Stimulated activated CD8-positive, alpha-beta memory T cell treated with anti-CD3 and anti-CD28 coated beads, Interleukin-12 subunit alpha, Interleukin-12 subunit beta, amount 100 ng/mL, for 1 hour (primary cell): ENCODE measurements at regions not wholly inside any gene's neighbourhood (a gene's known extent, or its start where the extent isn't known, plus 50 kb on each side); places are given as distances from the start of the nearest gene placed in this dataset.

ENCODE experiments used
- DNase-seq: peaks from one replicate; pipeline ENCODE4 v3.0.0-alpha.2; 2020; ENCODE audit warnings: low read depth

DNA sequence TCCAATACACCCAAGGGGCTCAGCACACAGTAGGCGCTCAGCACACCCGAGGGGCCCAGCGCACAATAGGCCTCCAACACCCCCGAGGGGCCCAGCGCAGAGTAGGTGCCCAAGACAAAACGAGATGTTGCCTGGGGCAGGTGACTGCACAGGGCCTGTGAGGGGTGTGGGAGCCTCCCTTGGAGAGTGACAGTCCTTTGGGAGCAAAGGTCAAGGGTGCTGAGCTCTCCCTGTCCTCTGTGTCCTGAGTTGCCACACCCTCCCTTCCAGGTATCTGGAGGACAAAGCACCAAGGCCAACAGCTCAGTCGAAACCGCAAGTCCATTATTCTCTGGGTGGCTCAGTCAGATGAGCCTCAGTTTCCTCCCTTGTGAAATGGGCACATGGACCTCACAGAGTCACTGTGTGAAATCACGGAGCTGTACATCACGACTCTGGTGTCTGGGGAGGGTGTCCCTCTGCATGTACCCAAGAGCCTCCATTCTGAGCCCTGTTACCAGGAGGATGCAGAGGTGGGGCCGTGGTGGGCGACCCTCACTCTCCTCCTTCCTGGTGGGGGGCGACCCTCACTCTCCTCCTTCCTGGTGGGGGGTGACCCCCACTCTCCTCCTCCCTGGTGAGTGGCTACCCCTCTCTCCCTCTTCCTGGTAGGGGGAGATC, 81.3 kb downstream of the FOXL3 start:
- DNase-seq: no peak

- no peak for DNase-seq
Measured at GRCh38 chr7:371779-372545, 82.0 kb downstream of the FOXL3 start.

GRCh38 chr7:372546-372931, 82.6 kb downstream of the FOXL3 start:
- DNase-seq: no peak

DNA sequence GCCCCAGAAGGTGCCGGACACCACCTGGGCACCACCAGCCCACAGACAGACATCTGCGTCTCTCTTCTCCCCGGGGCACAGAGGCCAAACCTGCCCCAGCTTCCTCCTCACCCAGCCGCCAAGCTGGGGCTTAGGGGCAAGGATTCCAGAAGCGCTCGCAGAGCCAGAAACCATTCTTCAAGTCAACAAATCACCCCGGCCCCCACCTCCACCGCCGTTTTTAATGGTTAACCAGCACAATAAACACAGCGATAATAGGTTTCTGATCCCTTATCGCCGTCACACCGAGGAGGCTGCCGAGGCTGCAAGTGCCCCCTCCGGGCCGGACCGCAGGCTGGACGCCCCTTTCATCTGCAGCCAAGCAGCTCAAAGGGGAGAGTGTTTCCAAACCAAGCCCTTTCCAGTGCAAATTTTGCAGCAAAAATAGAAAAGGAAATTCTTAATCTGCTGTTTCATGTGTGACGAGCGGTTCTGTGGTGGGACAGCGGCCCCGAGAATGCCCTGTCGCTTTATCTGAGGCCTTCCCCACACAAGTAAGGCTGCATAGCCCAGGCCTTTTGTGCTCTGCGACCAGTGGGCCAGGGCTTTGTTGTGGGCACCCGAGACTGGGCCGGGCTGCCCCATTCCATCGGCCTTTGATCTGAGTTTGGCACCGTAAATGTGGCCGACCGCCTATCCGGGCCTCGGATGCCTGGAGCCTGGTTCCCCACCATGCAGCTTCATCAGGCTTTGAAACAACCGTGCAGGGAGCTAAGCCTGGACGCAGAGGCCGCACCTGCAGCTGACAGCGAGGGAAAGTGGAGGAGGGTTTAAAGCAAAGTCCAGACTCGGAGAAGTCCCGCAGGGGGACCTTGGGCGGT, 83.2 kb downstream of the FOXL3 start:
- DNase-seq: no peak

GRCh38 chr7:373818-374705, 84.1 kb downstream of the FOXL3 start:
- no peak for DNase-seq

GRCh38 chr7:374706-375311, 84.8 kb downstream of the FOXL3 start:
- no peak for DNase-seq

DNA sequence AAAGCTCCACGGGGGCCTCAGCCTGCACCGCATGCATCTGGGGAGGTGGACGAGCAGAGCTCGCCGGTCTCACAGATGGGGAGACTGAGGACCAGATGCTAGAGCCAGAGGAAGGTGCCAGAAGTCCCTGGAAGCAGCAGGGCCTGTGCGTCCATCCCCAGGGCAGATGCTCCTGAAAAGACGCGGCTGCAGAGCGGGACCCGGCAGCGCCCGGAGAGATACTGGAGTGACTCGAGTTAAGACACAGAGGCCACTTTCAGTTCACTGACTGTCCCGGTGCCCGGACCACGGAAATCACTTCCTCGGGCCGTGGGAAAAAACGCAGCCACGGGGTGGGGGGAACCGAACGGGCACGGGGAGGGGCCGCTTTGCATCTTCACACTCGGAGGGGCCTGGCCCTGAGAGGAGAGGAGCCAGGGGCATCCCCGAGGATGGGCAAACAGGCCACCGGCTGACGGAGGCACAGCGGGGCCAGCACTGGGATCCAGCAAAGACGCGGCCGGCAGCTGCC, 85.4 kb downstream of the FOXL3 start:
- DNase-seq: no peak

DNA sequence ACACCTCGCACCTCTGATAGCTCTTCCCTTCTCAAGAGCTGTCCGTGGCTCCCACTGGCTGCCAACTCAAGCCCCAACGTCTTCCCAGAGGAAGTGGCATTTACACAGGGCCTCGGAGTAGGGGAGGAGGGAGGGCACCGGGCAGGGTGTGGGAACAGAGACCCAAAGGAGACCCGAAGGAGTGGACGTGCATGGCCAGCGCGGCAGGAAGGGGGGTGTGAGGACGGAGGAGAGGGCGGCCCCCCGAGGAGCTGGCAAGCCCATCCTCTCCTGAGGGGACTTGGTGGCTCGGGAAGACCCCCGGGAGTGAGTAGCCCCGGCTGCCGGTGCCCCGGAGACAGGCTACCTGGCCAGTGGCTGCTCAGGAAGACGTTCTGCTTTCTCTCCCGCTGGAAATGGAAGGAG, 85.9 kb downstream of the FOXL3 start:
- no peak for DNase-seq

GRCh38 chr7:376306-377079, 86.5 kb downstream of the FOXL3 start:
- no peak for DNase-seq

GRCh38 chr7:377080-378040, 87.4 kb downstream of the FOXL3 start:
- no peak for DNase-seq

GRCh38 chr7:378041-378420, 88.1 kb downstream of the FOXL3 start:
- DNase-seq: no peak

- DNase-seq: no peak
Measured at GRCh38 chr7:378551-379455, 88.8 kb downstream of the FOXL3 start.

DNA sequence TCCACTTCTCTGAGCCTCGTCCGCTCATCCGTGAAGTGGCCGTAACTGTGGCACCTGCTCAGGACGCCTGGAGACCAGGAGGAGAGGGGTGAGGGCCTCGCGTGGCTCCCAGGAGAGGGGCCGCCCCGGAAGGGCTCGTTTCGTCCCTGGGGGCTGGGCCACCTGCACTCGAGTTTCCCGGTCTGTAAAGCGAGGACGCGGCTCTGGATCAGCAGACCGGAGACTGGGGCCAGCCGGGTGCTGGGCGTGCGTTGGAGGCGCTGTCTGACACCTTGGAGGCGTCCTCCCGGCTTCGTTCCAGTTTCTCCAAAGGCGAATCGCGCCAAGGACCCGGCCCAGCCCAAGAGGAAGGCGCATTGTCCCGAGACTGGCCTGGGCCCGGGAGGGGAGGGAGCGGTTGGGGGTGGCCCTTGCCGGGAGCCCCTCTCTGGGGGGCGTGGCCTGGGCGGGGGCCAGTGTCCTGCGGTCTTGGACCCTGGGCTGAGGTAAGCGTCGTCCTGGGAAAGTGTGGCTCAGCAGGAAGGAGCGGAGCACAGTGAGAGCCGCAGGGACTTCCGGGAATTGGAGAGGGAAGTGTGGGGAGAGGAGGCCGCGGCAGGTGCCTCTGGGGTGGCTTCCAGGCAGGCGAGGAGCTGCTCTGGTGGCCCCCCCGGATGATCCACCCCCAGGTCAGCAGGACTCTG, 89.6 kb downstream of the FOXL3 start:
- DNase-seq: no peak

DNA sequence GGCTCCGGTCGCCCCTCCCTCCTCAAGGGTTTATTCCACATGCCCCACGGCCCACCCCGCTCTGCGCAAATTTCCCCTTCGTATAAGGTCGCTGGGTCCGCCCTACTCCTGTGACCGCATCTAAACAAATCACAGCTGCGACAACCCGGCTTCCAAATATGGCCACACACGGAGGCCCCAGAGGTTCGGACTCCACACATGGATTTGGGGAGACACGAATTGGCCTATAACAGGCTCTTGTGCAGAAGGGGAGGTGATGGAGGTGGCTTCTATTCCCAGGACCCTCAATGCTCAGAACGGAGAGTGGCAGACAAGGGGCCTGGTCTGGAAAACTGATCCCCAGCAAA, 90.1 kb downstream of the FOXL3 start:
- DNase-seq: no peak

- DNase-seq: no peak
Measured at GRCh38 chr7:380711-381210, 90.8 kb downstream of the FOXL3 start.

GRCh38 chr7:381211-382042, 91.5 kb downstream of the FOXL3 start:
- peak; percentile 26 for DNase-seq

GRCh38 chr7:382043-382400, 92.1 kb downstream of the FOXL3 start:
- DNase-seq: no peak
